DND-41 (cell line): ENCODE measurements at regions not wholly inside any gene's neighbourhood (a gene's known extent, or its start where the extent isn't known, plus 50 kb on each side); places are given as distances from the start of the nearest gene placed in this dataset.

ENCODE experiments used
- CTCF ChIP-seq: IDR thresholded peaks from 2 replicates; pipeline ENCODE4 v1.5.1; 2012; ENCODE audit warnings: borderline replicate concordance, low read length, moderate library complexity, mild to moderate bottlenecking; ENCODE audit not compliant: poor library complexity, severe bottlenecking; ENCODE audit errors: extremely low read depth
- EZH2 ChIP-seq: IDR thresholded peaks from 3 replicates; pipeline ENCODE4 v1.6.1; 2012; ENCODE audit warnings: borderline replicate concordance, low read depth, mild to moderate bottlenecking, moderate library complexity, low read length, inconsistent platforms; ENCODE audit not compliant: severe bottlenecking

GRCh38 chr18:41761333-41762018 lies 193.6 kb upstream of the PIK3C3 start:
- TF ChIP-seq CTCF = no peak
- TF ChIP-seq EZH2 = no peak
